DOHH2 (cell line): ENCODE measurements at regions not wholly inside any gene's neighbourhood (a gene's known extent, or its start where the extent isn't known, plus 50 kb on each side); places are given as distances from the start of the nearest gene placed in this dataset.

Experiments
- H3F3A ChIP-seq: fragments of 200-600 bp; sonication (generic), shearing (Covaris generic); 2 replicates; pipeline ENCODE4 v1.6.0; 2016; ENCODE audit warnings: antibody characterized with exemption, mild to moderate bottlenecking; ENCODE audit not compliant: control insufficient read depth, insufficient read depth
- H3K27ac ChIP-seq: fragments of 200-600 bp; sonication (generic); 2 replicates; pipeline ENCODE4 v1.5.1; 2014; ENCODE audit warnings: low read depth, mild to moderate bottlenecking, low read length, moderate library complexity
- H3K27me3 ChIP-seq: fragments of 200-600 bp; sonication (generic); 2 replicates; pipeline ENCODE4 v1.6.1; 2014; ENCODE audit warnings: mild to moderate bottlenecking, low read length, mixed read lengths; ENCODE audit not compliant: control insufficient read depth
- H3K36me3 ChIP-seq: fragments of 200-600 bp; sonication (generic); 2 replicates; pipeline ENCODE4 v1.6.1; 2014; ENCODE audit warnings: mild to moderate bottlenecking, low read length, moderate library complexity, mixed read lengths; ENCODE audit not compliant: control insufficient read depth
- H3K4me1 ChIP-seq: fragments of 200-600 bp; sonication (generic); 2 replicates; pipeline ENCODE4 v1.6.1; 2014; ENCODE audit warnings: mild to moderate bottlenecking, low read length, mixed read lengths; ENCODE audit not compliant: control insufficient read depth
- H3K4me2 ChIP-seq: fragments of 200-600 bp; sonication (generic); 2 replicates; pipeline ENCODE4 v1.6.0; 2014; ENCODE audit warnings: mild to moderate bottlenecking, low read length, moderate library complexity
- H3K4me3 ChIP-seq: fragments of 200-600 bp; sonication (generic); 2 replicates; pipeline ENCODE4 v1.5.1; 2014; ENCODE audit warnings: mild to moderate bottlenecking, low read length, mixed read lengths
- H3K79me2 ChIP-seq: fragments of 200-600 bp; sonication (generic); 2 replicates; pipeline ENCODE4 v1.6.1; 2014; ENCODE audit warnings: mild to moderate bottlenecking, low read length, mixed read lengths; ENCODE audit not compliant: control insufficient read depth
- H3K9me2 ChIP-seq: fragments of 200-600 bp; sonication (generic); replicated peaks from 2 replicates; pipeline ENCODE4 v1.6.1; 2014; ENCODE audit warnings: mild to moderate bottlenecking, low read length, mixed read lengths; ENCODE audit not compliant: control insufficient read depth
- H3K9me3 ChIP-seq: fragments of 200-600 bp; sonication (generic); 2 replicates; pipeline ENCODE4 v1.6.1; 2014; ENCODE audit warnings: antibody characterized with exemption, low read length, mixed read lengths; ENCODE audit not compliant: control insufficient read depth, insufficient read depth
- H4K20me1 ChIP-seq: fragments of 200-600 bp; sonication (generic); 2 replicates; pipeline ENCODE4 v1.6.0; 2014; ENCODE audit warnings: low read depth, mild to moderate bottlenecking, antibody characterized with exemption, low read length, moderate library complexity; ENCODE audit not compliant: control insufficient read depth, insufficient read depth
- EZH2phosphoT487 ChIP-seq: fragments of 200-600 bp; sonication (generic); IDR thresholded peaks from 2 replicates; pipeline ENCODE4 v1.6.1; 2017; ENCODE audit warnings: borderline replicate concordance, mild to moderate bottlenecking, antibody characterized with exemption, low read length, moderate library complexity, mixed read lengths
- TF ChIP-seq, protein P1 (sequence below): fragments of 200-600 bp; sonication (generic); IDR thresholded peaks from one replicate; pipeline ENCODE4 v1.5.1; 2014; ENCODE audit warnings: antibody characterized with exemption, mild to moderate bottlenecking, low read depth, low read length; ENCODE audit not compliant: poor library complexity, severe bottlenecking

DNA sequence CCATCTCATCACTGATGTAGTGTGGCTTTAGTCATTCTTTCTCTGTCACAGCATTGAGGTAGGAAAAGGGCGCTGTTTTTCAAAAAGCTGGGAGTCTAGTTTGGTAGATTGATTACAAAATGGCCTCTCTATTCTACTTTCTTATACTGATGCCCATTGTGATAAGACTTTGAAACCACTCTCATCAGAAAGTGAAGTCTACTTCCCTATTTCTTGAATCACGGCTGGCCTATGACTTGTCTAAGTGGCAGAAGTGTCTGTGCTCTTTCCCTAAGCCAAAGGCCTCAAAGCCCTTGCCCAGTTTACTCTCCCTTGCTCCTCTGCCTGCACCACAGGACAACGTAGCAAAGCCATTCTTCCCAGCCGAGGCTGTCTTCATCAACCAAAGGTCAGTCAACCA lies 83.0 kb upstream of the IL33 start:
- no peak overlapping the region for H3K4me2 ChIP-seq
- H3K27me3 ChIP-seq = no peaks in the 10 kb centered on the region; the same call in none of the 2 replicates
- no peak for TF ChIP-seq EZH2phosphoT487
- TF ChIP-seq, protein P1, sequence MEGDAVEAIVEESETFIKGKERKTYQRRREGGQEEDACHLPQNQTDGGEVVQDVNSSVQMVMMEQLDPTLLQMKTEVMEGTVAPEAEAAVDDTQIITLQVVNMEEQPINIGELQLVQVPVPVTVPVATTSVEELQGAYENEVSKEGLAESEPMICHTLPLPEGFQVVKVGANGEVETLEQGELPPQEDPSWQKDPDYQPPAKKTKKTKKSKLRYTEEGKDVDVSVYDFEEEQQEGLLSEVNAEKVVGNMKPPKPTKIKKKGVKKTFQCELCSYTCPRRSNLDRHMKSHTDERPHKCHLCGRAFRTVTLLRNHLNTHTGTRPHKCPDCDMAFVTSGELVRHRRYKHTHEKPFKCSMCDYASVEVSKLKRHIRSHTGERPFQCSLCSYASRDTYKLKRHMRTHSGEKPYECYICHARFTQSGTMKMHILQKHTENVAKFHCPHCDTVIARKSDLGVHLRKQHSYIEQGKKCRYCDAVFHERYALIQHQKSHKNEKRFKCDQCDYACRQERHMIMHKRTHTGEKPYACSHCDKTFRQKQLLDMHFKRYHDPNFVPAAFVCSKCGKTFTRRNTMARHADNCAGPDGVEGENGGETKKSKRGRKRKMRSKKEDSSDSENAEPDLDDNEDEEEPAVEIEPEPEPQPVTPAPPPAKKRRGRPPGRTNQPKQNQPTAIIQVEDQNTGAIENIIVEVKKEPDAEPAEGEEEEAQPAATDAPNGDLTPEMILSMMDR = no peak
- H3K27ac ChIP-seq = no peak overlapping the region
- no peaks in the 10 kb centered on the region for H3K4me1 ChIP-seq
- no peaks in the 10 kb centered on the region for H3K36me3 ChIP-seq
- H3K4me3 ChIP-seq = no peak overlapping the region
- H3K9me3 ChIP-seq = no peaks in the 10 kb centered on the region
- no peaks in the 10 kb centered on the region for H3K79me2 ChIP-seq
- no peaks in the 10 kb centered on the region for H4K20me1 ChIP-seq
- no peaks in the 10 kb centered on the region for H3K9me2 ChIP-seq
- H3F3A ChIP-seq = no peaks in the 10 kb centered on the region

DNA sequence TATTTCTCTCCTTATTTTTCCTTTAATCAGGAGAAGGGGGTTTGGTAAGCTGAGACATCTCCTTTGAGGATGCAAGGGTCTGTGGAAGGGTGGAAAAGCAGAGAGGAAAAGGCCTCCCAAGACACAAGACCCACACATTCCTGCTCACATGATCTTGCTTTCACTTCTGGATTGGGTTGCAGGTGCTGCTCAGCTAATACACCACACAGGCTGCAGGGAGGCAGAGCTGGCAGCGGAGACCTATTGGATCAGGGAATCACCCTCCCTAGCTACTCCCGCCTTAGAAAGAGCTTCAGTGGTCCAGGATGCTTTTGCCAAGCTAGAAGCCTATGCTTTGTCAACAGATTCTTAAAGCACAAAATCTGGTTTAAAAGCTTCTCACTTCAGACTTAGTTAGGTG lies 87.6 kb upstream of the IL33 start:
- no peaks in the 10 kb centered on the region for H4K20me1 ChIP-seq
- H3K79me2 ChIP-seq = no peaks in the 10 kb centered on the region
- H3K9me2 ChIP-seq = no peaks in the 10 kb centered on the region
- no peak for TF ChIP-seq EZH2phosphoT487
- TF ChIP-seq, protein P1 = no peak
- no peaks in the 10 kb centered on the region; the same call in none of the 2 replicates for H3K27me3 ChIP-seq
- no peak overlapping the region for H3K4me2 ChIP-seq
- no peaks in the 10 kb centered on the region for H3K4me1 ChIP-seq
- H3F3A ChIP-seq = no peaks in the 10 kb centered on the region
- no peaks in the 10 kb centered on the region for H3K36me3 ChIP-seq
- no peak overlapping the region for H3K4me3 ChIP-seq
- no peak overlapping the region for H3K27ac ChIP-seq
- H3K9me3 ChIP-seq = no peaks in the 10 kb centered on the region

DNA sequence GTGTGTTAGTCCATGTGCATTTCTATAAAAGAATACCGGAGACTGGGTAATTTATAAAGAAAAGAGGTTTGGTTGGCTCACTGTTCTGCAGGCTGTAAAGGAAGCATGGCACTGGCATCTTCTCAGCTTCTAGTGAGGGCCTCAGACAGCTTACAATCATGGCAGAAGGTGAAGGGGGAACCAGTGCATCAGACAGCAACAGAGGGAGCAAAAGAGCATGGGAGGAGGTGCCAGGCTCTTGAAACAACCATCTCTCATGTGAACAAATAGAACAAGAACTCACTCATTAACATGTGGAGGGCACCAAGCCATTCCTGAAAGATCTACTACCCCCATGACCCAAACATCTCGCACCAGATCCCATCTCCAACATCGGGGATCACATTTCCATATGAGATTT lies 89.2 kb upstream of the IL33 start:
- Histone ChIP-seq H3K27me3 (peaks cover 5% of the 10 kb centered on the region; the same call in 1 of the 2 replicates), H3K27ac (no peak overlapping the region), H3K9me3 (no peaks in the 10 kb centered on the region), H3K4me2 (no peak overlapping the region), H3K9me2 (no peaks in the 10 kb centered on the region), H3K4me1 (no peaks in the 10 kb centered on the region), H4K20me1 (no peaks in the 10 kb centered on the region), H3F3A (no peaks in the 10 kb centered on the region), H3K4me3 (no peak overlapping the region), H3K79me2 (no peaks in the 10 kb centered on the region), H3K36me3 (no peaks in the 10 kb centered on the region)
- no peak for TF ChIP-seq EZH2phosphoT487
- TF ChIP-seq, protein P1 = no peak

DNA sequence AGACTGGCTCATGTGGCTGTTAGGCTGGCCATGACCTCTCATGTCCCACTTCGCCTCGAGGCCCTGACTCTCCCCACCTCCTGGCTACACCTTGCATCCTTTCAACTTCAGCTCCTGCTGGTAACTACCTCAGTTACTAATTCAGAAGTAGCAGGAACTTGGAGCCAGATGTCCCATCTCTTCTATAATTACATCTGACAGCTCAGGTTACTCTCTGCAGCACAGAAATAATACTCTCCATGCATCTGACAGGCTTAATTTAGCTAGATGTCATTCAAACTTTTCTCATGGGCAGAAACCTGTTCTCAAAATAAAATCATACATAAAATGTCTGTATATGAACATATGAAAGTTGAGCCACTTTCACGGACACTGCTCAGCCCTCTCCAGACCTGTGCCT lies 92.2 kb upstream of the IL33 start:
- H3K79me2 ChIP-seq = no peaks in the 10 kb centered on the region
- H3K9me2 ChIP-seq = no peaks in the 10 kb centered on the region
- H3K27me3 ChIP-seq = peaks cover 5% of the 10 kb centered on the region; the same call in 1 of the 2 replicates
- no peak overlapping the region for H3K4me2 ChIP-seq
- no peaks in the 10 kb centered on the region for H3K36me3 ChIP-seq
- no peak for TF ChIP-seq EZH2phosphoT487
- TF ChIP-seq, protein P1 = no peak
- no peaks in the 10 kb centered on the region for H3F3A ChIP-seq
- no peak overlapping the region for H3K27ac ChIP-seq
- no peaks in the 10 kb centered on the region for H4K20me1 ChIP-seq
- H3K4me1 ChIP-seq = no peaks in the 10 kb centered on the region
- no peaks in the 10 kb centered on the region for H3K9me3 ChIP-seq
- H3K4me3 ChIP-seq = no peak overlapping the region
